K562 (cell line): ENCODE measurements at regions not wholly inside any gene's neighbourhood (a gene's known extent, or its start where the extent isn't known, plus 50 kb on each side); places are given as distances from the start of the nearest gene placed in this dataset.
A peak's percentile ranks its signal among the peaks of the same experiment; 100 is the strongest.

Source experiments
- ATAC-seq: fragments of 200-7000 bp; cut with Tn5 transposase; 3 replicates; pipeline ENCODE4 v1.9.1; 2020; ENCODE audit warnings: moderate library complexity
- BruUV-seq: library from RNA; stranded (reverse); fragments of 400-500 nt; replicated peaks from 2 replicates; lab custom pipeline; 2021; lab: Mats Ljungman, UMichigan
- CTCF ChIA-PET: fragments of 300-600 bp; formaldehyde crosslinking; extraction: SDS; loops from one replicate; lab custom pipeline; 2021; ENCODE audit warnings: low intra/inter-chr PET ratio; lab: Yijun Ruan, JAX
- POLR2A ChIA-PET: fragments of 300-600, 350-650 bp; sonication (Branson Sonifier 250); formaldehyde crosslinking; extraction: SDS; loops from one replicate; lab custom pipeline; 2021; ENCODE audit warnings: antibody characterized with exemption, inconsistent platforms; lab: Yijun Ruan, JAX
- DNase-seq, 4 experiments: peaks; one replicate each; pipeline versions ENCODE4 v3.0.0 to v3.0.0-alpha.2; 2011 to 2018; ENCODE audit warnings: low spot score in 3 of 4, mixed read lengths in 3 of 4; ENCODE audit errors: extremely low read depth in 1 of 4
- FAIRE-seq: peaks from 2 replicates; lab custom pipeline; 2011; peaks lifted over from hg19 to GRCh38; lab: Jason Lieb, UNC
- H2AFZ ChIP-seq: 2 replicates; pipeline ENCODE4 v1.6.0; 2011; ENCODE audit warnings: low read depth, low read length, control low read depth, inconsistent platforms
- H3K27ac ChIP-seq: fragments of 200-600 bp; 3 replicates; pipeline ENCODE4 v1.8.0; 2011; ENCODE audit warnings: low read depth, mild to moderate bottlenecking, control low read depth, inconsistent platforms, low read length, moderate library complexity, mixed read lengths; ENCODE audit errors: extremely low read depth
- H3K27me3 ChIP-seq, 2 experiments: fragments of 300-600 bp in 1 of 2; 2 replicates in 1 of 2; 3 replicates in 1 of 2; pipeline versions ENCODE4 v1.6.0 to v1.8.0; 2011; ENCODE audit warnings: inconsistent platforms in 2 of 2, low read length in 2 of 2, mild to moderate bottlenecking in 1 of 2, mixed read lengths in 1 of 2, moderate library complexity in 1 of 2; ENCODE audit not compliant: control insufficient read depth in 2 of 2, insufficient read depth in 2 of 2
- H3K36me3 ChIP-seq: fragments of 300-600 bp; 3 replicates; pipeline ENCODE4 v1.8.0; 2011; ENCODE audit warnings: mild to moderate bottlenecking, low read length, inconsistent platforms; ENCODE audit not compliant: control insufficient read depth, insufficient read depth
- H3K4me1 ChIP-seq, 2 experiments: fragments of 200-600 bp in 1 of 2; replicated peaks in 1 of 2; 2 replicates in 1 of 2; 3 replicates in 1 of 2; pipeline versions ENCODE4 v1.5.1 to v1.8.0; 2011; ENCODE audit warnings: inconsistent platforms in 2 of 2, low read length in 2 of 2, mild to moderate bottlenecking in 1 of 2, mixed read lengths in 1 of 2, moderate library complexity in 1 of 2; ENCODE audit not compliant: control insufficient read depth in 2 of 2, insufficient read depth in 2 of 2
- H3K4me2 ChIP-seq: 2 replicates; pipeline ENCODE4 v1.6.1; 2011; ENCODE audit warnings: low read length, control low read depth, inconsistent platforms, mixed read lengths; ENCODE audit not compliant: insufficient read depth
- H3K4me3 ChIP-seq: fragments of 200-600 bp; sonication (generic), shearing (Covaris generic); 2 replicates; pipeline ENCODE4 v1.5.1; 2016; ENCODE audit warnings: control low read depth, inconsistent platforms
- H3K79me2 ChIP-seq: fragments of 200-600 bp; 3 replicates; pipeline ENCODE4 v1.8.0; 2011; ENCODE audit warnings: low read length, inconsistent platforms; ENCODE audit not compliant: control insufficient read depth, insufficient read depth
- H3K9ac ChIP-seq, 2 experiments: 2 replicates each; pipeline versions ENCODE4 v1.6.0 to v1.6.1; 2011; ENCODE audit warnings: low read depth in 2 of 2, low read length in 2 of 2, control low read depth in 1 of 2, inconsistent platforms in 1 of 2, mild to moderate bottlenecking in 1 of 2, mixed read lengths in 1 of 2; ENCODE audit not compliant: insufficient read depth in 1 of 2
- H3K9me1 ChIP-seq: one replicate; pipeline ENCODE4 v1.6.0; 2011; ENCODE audit warnings: inconsistent platforms, mild to moderate bottlenecking, low read length, moderate library complexity; ENCODE audit not compliant: control insufficient read depth, insufficient read depth
- H3K9me3 ChIP-seq: replicated peaks from 2 replicates; pipeline ENCODE4 v1.5.1; 2011; ENCODE audit warnings: low read depth, low read length, inconsistent platforms; ENCODE audit not compliant: control insufficient read depth, insufficient read depth
- H4K20me1 ChIP-seq: replicated peaks from 2 replicates; pipeline ENCODE4 v1.6.1; 2011; ENCODE audit warnings: low read length, inconsistent platforms, mixed read lengths; ENCODE audit not compliant: control insufficient read depth, insufficient read depth
- ATF1 ChIP-seq, 2 experiments: fragments of 450-650 bp in 1 of 2; IDR thresholded peaks; 2 replicates each; pipeline ENCODE4 v1.6.1; 2016; ENCODE audit warnings: missing compliant biosample characterization in 1 of 2, missing genetic modification characterization in 1 of 2
- BACH1 ChIP-seq: fragments of 200-800 bp; sonication (Bioruptor generic); IDR thresholded peaks from 2 replicates; pipeline ENCODE4 v1.6.1; 2016; ENCODE audit warnings: missing genetic modification characterization, missing compliant biosample characterization
- DMBX1 ChIP-seq: fragments of 250-450 bp; sonication (Bioruptor Pico); IDR thresholded peaks from 2 replicates; pipeline ENCODE4 v1.8.0; 2022; ENCODE audit warnings: inconsistent platforms, mild to moderate bottlenecking, moderate library complexity, borderline replicate concordance
- E2F4 ChIP-seq: sonication (generic); formaldehyde crosslinking; IDR thresholded peaks from 2 replicates; pipeline ENCODE4 v1.8.0; 2022; ENCODE audit warnings: mild to moderate bottlenecking, low read depth, missing genetic modification reagents
- HDAC1 ChIP-seq, 2 experiments: fragments of 450-650 bp; IDR thresholded peaks; 2 replicates each; pipeline ENCODE4 v1.6.1; 2016 to 2017; ENCODE audit warnings: inconsistent platforms in 1 of 2, mild to moderate bottlenecking in 1 of 2, moderate library complexity in 1 of 2
- NR3C1 ChIP-seq: sonication (generic); formaldehyde crosslinking; IDR thresholded peaks from 2 replicates; pipeline ENCODE4 v1.8.1; 2022; ENCODE audit warnings: missing genetic modification reagents
- PTBP1 ChIP-seq: fragments of 200-400 bp; formaldehyde crosslinking; IDR thresholded peaks from 2 replicates; pipeline ENCODE4 v1.6.1; 2017; ENCODE audit warnings: low read depth, low read length
- RB1 ChIP-seq: fragments of 450-650 bp; IDR thresholded peaks from 2 replicates; pipeline ENCODE4 v1.6.1; 2017; ENCODE audit warnings: low read depth, mild to moderate bottlenecking
- TAF9B ChIP-seq: fragments of 450-650 bp; IDR thresholded peaks from 2 replicates; pipeline ENCODE4 v1.6.1; 2018; ENCODE audit warnings: mild to moderate bottlenecking; ENCODE audit not compliant: partially characterized antibody
- ZBTB12 ChIP-seq: fragments of 250-450 bp; sonication (Bioruptor Pico); IDR thresholded peaks from 2 replicates; pipeline ENCODE4 v1.4.0; 2020
- ZBTB8A ChIP-seq: fragments of 450-650 bp; IDR thresholded peaks from 2 replicates; pipeline ENCODE4 v1.6.1; 2018; ENCODE audit warnings: mild to moderate bottlenecking, moderate library complexity; ENCODE audit not compliant: partially characterized antibody
- ZNF124 ChIP-seq: sonication (generic); formaldehyde crosslinking; IDR thresholded peaks from 2 replicates; pipeline ENCODE4 v1.8.1; 2022; ENCODE audit warnings: missing genetic modification reagents
- ZNF174 ChIP-seq: fragments of 250-450 bp; sonication (Bioruptor Pico); IDR thresholded peaks from 2 replicates; pipeline ENCODE4 v1.4.0; 2020; ENCODE audit warnings: mild to moderate bottlenecking
- ZNF274 ChIP-seq: IDR thresholded peaks from 2 replicates; pipeline ENCODE4 v1.6.1; 2011; ENCODE audit warnings: low read depth, mild to moderate bottlenecking, low read length, moderate library complexity, borderline replicate concordance
- ZNF584 ChIP-seq: fragments of 200-800 bp; sonication (Bioruptor generic); IDR thresholded peaks from 2 replicates; pipeline ENCODE4 v1.6.1; 2016; ENCODE audit warnings: low read depth, mild to moderate bottlenecking, missing genetic modification characterization, missing compliant biosample characterization
- WGBS: fragments of 100-300 bp; shearing (Covaris generic); methylation state at CpG from one replicate; pipeline ENCODE4 v1.1.6; 2016; ENCODE audit warnings: low coverage, mixed read lengths; ENCODE audit not compliant: insufficient coverage; ENCODE audit errors: missing lambda C conversion rate; 5-methylcytosine and 5-hydroxymethylcytosine counted together
- in situ Hi-C: fragments of 300-500 bp; cut with MboI; formaldehyde crosslinking; loops from 4 replicates; pipeline ENCODE4 v1.15.0; 2018; ENCODE audit warnings: inconsistent platforms, mixed read lengths
- intact Hi-C: fragments of 100-400 bp; cut with micrococcal nuclease; formaldehyde crosslinking; loops from 2 replicates; pipeline ENCODE4 v1.14.2; 2022
- TF ChIP-seq, protein P1 (sequence below): sonication (generic); formaldehyde crosslinking; IDR thresholded peaks from 2 replicates; pipeline ENCODE4 v1.8.1; 2023; ENCODE audit warnings: mild to moderate bottlenecking, missing genetic modification reagents, moderate library complexity

GRCh38 chr12:4190366-4191063 lies 83.0 kb upstream of the CCND2 start (continued):
- TF ChIP-seq TAF9B (no peak), HDAC1 (IDR thresholded peaks at IDR 0.05) (no peak), PTBP1 (no peak), ZNF584 (CRISPR knock-in tag) (no peak), NR3C1 (CRISPR knock-in tag) (no peak), ZNF174 (CRISPR knock-in tag) (no peak), RB1 (no peak), DMBX1 (no peak)

DNA sequence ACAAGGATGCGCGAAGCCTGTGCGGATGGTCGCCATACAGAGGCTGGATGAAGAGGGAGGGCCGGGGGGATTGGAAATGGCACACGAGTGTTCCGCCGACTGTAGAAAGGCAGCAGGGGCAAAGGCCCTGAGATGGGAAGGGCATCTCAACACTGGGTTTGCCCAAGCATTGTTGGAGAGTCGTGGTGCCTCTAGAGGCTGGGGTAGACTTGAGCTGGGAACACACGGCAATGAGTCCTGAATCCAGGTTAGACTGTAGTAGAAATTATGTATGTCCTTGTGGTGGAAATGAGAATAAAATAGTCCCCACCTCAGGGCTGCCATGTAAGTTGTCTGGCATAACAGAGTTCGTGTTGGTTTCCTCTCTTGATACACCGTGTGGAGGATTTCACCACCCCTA lies 83.8 kb upstream of the CCND2 start:
- WGBS = 50% methylated on average over 8 of the region's 12 CpGs
- Histone ChIP-seq H3K27ac (no peak overlapping the region), H3K4me2 (no peak overlapping the region), H3K4me1 (peaks cover 0 to 4% of the 10 kb centered on the region in 2 experiments; a peak in 1 of 5 replicates), H3K9me1 (no peaks in the 10 kb centered on the region), H4K20me1 (no peaks in the 10 kb centered on the region), H3K9me3 (no peaks in the 10 kb centered on the region), H2AFZ (no peak overlapping the region), H3K4me3 (no peak overlapping the region), H3K9ac (no peak overlapping the region), H3K36me3 (no peaks in the 10 kb centered on the region), H3K27me3 (peaks cover 7 to 15% of the 10 kb centered on the region in 2 experiments; a peak in 3 of 5 replicates), H3K79me2 (no peaks in the 10 kb centered on the region)
- ATAC-seq = peak; percentile 32
- DNase-seq = no peak
- intact Hi-C loops (no loop called here), in situ Hi-C loops (no loop called here)
- BruUV-seq = no TSS peak
- no peak for FAIRE-seq
- ChIA-PET CTCF (no interaction called here), POLR2A (no interaction called here)
- TF ChIP-seq, protein P1, sequence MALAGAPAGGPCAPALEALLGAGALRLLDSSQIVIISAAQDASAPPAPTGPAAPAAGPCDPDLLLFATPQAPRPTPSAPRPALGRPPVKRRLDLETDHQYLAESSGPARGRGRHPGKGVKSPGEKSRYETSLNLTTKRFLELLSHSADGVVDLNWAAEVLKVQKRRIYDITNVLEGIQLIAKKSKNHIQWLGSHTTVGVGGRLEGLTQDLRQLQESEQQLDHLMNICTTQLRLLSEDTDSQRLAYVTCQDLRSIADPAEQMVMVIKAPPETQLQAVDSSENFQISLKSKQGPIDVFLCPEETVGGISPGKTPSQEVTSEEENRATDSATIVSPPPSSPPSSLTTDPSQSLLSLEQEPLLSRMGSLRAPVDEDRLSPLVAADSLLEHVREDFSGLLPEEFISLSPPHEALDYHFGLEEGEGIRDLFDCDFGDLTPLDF (CRISPR knock-in tag) = no peak
- TF ChIP-seq ZBTB8A (no peak), BACH1 (no peak), ATF1 (CRISPR knock-in tag; IDR thresholded peaks at IDR 0.05) (no peak), ATF1 (tag; IDR thresholded peaks at IDR 0.05) (no peak), E2F4 (no peak), ZBTB12 (no peak), ZNF274 (no peak), ZNF124 (CRISPR knock-in tag) (no peak)
